ENCODE measurements at regions not wholly inside any gene's neighbourhood (a gene's known extent, or its start where the extent isn't known, plus 50 kb on each side); places are given as distances from the start of the nearest gene placed in this dataset.

DNA sequence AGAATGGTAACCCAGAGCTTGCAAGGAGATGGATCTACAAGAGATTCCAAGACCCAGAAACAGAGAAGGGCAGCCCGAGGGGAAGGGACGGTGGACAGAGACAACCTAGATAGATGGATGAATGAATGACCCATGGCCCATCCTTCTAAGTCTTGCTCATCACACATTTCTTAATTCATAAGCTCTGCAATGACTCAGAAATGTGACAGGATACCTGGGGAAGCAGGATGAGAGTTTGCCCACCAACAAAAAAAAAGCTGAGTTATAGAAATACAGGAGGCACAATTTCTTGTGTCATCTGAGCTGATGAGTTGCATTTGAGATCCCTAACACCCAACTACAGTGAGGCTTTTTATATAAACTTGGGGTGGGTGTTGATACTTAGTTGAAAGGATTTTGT is 76.6 kb downstream of the CNTN3 start:
- TF ChIP-seq USF2 (IDR thresholded peaks at IDR 0.05; ENCODE audit: borderline replicate concordance, low read depth, low read length) (no peak), TAF1 (IDR thresholded peaks at IDR 0.05; ENCODE audit: borderline replicate concordance, low read depth, low read length) (no peak), MAX (IDR thresholded peaks at IDR 0.05; ENCODE audit: low read depth) (no peak), FOSL2 (IDR thresholded peaks at IDR 0.05; ENCODE audit: borderline replicate concordance, low read depth) (no peak), POLR2AphosphoS5 (IDR thresholded peaks at IDR 0.05; ENCODE audit: low read depth, low read length) (no peak), MEF2A (IDR thresholded peaks at IDR 0.05; ENCODE audit: borderline replicate concordance, low read depth) (no peak), GABPA (IDR thresholded peaks at IDR 0.05; ENCODE audit: low read depth) (no peak), ELF1 (IDR thresholded peaks at IDR 0.05) (no peak)
- TF ChIP-seq, protein P1, sequence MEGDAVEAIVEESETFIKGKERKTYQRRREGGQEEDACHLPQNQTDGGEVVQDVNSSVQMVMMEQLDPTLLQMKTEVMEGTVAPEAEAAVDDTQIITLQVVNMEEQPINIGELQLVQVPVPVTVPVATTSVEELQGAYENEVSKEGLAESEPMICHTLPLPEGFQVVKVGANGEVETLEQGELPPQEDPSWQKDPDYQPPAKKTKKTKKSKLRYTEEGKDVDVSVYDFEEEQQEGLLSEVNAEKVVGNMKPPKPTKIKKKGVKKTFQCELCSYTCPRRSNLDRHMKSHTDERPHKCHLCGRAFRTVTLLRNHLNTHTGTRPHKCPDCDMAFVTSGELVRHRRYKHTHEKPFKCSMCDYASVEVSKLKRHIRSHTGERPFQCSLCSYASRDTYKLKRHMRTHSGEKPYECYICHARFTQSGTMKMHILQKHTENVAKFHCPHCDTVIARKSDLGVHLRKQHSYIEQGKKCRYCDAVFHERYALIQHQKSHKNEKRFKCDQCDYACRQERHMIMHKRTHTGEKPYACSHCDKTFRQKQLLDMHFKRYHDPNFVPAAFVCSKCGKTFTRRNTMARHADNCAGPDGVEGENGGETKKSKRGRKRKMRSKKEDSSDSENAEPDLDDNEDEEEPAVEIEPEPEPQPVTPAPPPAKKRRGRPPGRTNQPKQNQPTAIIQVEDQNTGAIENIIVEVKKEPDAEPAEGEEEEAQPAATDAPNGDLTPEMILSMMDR (IDR thresholded peaks at IDR 0.05) = no peak
